ENCODE measurements at regions not wholly inside any gene's neighbourhood (a gene's known extent, or its start where the extent isn't known, plus 50 kb on each side); places are given as distances from the start of the nearest gene placed in this dataset.
"Not testable (repeated sequence)": the region's sequence is repeated elsewhere in the genome, so short reads cannot be mapped to it uniquely, and the experiment has no call there.

GRCh38 chr22:25452116-25452700 is 112.3 kb upstream of the GRK3 start:
- Histone ChIP-seq H3K36me3 (ENCODE audit: low read depth, missing control alignments) (no peaks in the 10 kb centered on the region), H3K4me1 (peaks cover 28% of the 10 kb centered on the region), H3K27me3 (no peaks in the 10 kb centered on the region), H3K4me3 (no peak overlapping the region), H3K9me3 (no peaks in the 10 kb centered on the region), H3K27ac (no peak overlapping the region)
- intact Hi-C loops (cut with DNase I; ENCODE audit: low total_unique reads): no loop called here
- DNase-seq: no peak
- TF ChIP-seq POLR2A (IDR thresholded peaks at IDR 0.05): no peak
- no peak for TF ChIP-seq CTCF (IDR thresholded peaks at IDR 0.05)
- 45 to 69% methylated on average over 10 of the region's 10 CpGs for WGBS, 2 donors

DNA sequence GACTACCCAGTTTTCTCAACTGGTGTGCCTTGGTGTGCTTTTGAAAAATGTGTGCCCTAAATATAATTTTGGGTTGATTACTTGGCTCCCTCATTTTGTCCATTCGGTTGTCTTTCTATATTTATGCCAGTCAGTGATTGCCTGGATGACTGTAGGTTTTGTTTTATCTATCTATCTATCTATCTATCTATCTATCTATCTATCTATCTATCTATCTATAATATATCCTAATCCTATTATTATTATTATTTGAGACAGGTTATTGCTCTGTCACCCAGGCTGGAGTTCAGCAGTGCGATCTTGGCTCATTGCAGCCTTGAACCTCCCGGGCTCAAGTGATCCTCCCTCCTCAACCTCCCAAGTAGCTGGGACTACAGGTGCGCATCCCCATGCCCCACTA is 111.4 kb upstream of the GRK3 start:
- intact Hi-C loops (cut with DNase I; ENCODE audit: low total_unique reads): no loop called here
- H3K9me3 ChIP-seq: no peaks in the 10 kb centered on the region
- no peak for DNase-seq
- TF ChIP-seq CTCF (IDR thresholded peaks at IDR 0.05) (no peak), POLR2A (IDR thresholded peaks at IDR 0.05) (no peak)
- WGBS, 2 donors: 71 to 72% methylated on average over 4 of the region's 4 CpGs
- no peak overlapping the region for H3K27ac ChIP-seq
- H3K36me3 ChIP-seq (ENCODE audit: low read depth, missing control alignments): no peaks in the 10 kb centered on the region
- peaks cover 28% of the 10 kb centered on the region for H3K4me1 ChIP-seq
- H3K4me3 ChIP-seq: no peak overlapping the region
- no peaks in the 10 kb centered on the region for H3K27me3 ChIP-seq

GRCh38 chr22:25453557-25453956 is 110.9 kb upstream of the GRK3 start:
- TF ChIP-seq POLR2A (IDR thresholded peaks at IDR 0.05) (no peak), CTCF (IDR thresholded peaks at IDR 0.05) (no peak)
- DNase-seq: peak; percentile 53
- H3K27me3 ChIP-seq: no peaks in the 10 kb centered on the region
- H3K4me1 ChIP-seq: peaks cover 28% of the 10 kb centered on the region
- H3K27ac ChIP-seq: no peak overlapping the region
- no peak overlapping the region for H3K4me3 ChIP-seq
- 48 to 72% methylated on average over 5 of the region's 5 CpGs for WGBS, 2 donors
- no peaks in the 10 kb centered on the region for H3K36me3 ChIP-seq (ENCODE audit: low read depth, missing control alignments)
- no peaks in the 10 kb centered on the region for H3K9me3 ChIP-seq
- intact Hi-C loops (cut with DNase I; ENCODE audit: low total_unique reads): no loop called here

DNA sequence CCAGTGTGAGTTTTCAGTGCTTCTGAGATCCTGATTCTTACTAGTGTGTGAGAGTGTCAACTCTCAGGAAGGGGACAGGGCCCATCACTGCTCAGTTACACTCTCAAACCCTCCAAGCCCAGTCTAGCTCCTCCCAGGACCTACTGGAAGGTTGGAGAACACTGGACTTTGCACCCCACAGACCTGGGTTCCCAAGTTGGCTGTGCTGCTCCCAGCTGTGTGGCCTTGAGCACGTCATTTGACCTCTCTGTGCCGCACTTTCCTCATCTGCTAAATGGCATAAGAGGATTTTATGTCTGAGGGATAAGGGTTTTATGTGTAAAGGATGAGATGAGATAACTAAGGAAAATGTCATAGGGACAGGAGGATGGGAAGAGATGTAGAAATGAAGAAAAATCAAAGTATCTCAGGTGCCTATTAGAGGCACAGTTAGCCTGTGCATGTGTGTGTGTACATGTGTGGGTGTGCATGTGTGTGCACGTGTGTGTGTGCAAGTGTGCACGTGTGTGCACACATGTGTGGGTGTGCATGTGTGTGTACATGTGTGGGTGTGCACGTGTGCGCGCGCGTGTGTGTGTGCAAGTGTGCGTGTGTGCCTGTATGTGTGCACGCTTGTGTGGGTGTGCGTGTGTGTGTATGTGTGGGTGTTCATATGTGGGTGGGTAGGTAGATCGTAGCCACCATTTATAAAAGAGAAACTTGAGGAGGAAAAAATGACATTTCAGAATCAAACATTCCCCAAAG is 108.0 kb upstream of the GRK3 start:
- peaks cover 12% of the 10 kb centered on the region for H3K4me1 ChIP-seq
- DNase-seq; intact Hi-C loops (cut with DNase I; ENCODE audit: low total_unique reads); H3K27me3 ChIP-seq; H3K4me3 ChIP-seq; H3K36me3 ChIP-seq (ENCODE audit: low read depth, missing control alignments); H3K27ac ChIP-seq; H3K9me3 ChIP-seq: not testable (repeated sequence)
- WGBS, 2 donors: 70 to 86% methylated on average over 13 of the region's 13 CpGs

DNA sequence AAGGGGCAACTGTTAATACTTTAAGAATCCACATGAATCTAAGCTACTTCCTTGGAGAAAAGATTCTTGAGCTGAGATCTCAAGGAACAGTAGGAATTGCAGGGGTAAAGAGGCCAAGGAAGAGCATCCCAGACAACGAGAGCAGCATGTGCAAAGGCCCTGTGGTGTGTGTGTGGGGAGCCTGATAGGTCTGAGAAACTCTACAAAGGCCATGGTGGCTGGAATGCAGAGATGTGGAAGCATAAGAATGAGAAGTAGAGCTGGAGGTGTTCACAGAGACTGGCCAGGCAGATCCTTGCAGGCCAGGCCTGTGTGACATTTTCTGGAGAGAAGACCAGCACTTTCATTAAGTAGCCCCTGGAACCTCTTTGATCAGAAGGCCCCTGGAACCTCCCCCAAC is 105.8 kb upstream of the GRK3 start:
- H3K9me3 ChIP-seq; H3K27ac ChIP-seq; H3K27me3 ChIP-seq; DNase-seq; intact Hi-C loops (cut with DNase I; ENCODE audit: low total_unique reads); H3K4me1 ChIP-seq; H3K36me3 ChIP-seq (ENCODE audit: low read depth, missing control alignments); H3K4me3 ChIP-seq: not testable (repeated sequence)
- WGBS, 2 donors: 92 to 93% methylated on average over 1 of the region's 1 CpG

GRCh38 chr22:25460682-25461081 is 103.8 kb upstream of the GRK3 start:
- intact Hi-C loops (cut with DNase I; ENCODE audit: low total_unique reads): loop anchor here (5.0 to 10.0 kb wide), 2 partner anchors 244 to 312 kb away; no protein-coding TSS in a partner anchor
- not testable (repeated sequence) for H3K27ac ChIP-seq; H3K9me3 ChIP-seq; DNase-seq; H3K4me1 ChIP-seq; H3K36me3 ChIP-seq (ENCODE audit: low read depth, missing control alignments); H3K27me3 ChIP-seq; H3K4me3 ChIP-seq
- 76 to 88% methylated on average over 2 of the region's 2 CpGs for WGBS, 2 donors
